ENCODE measurements at regions not wholly inside any gene's neighbourhood (a gene's known extent, or its start where the extent isn't known, plus 50 kb on each side); places are given as distances from the start of the nearest gene placed in this dataset.

DNA sequence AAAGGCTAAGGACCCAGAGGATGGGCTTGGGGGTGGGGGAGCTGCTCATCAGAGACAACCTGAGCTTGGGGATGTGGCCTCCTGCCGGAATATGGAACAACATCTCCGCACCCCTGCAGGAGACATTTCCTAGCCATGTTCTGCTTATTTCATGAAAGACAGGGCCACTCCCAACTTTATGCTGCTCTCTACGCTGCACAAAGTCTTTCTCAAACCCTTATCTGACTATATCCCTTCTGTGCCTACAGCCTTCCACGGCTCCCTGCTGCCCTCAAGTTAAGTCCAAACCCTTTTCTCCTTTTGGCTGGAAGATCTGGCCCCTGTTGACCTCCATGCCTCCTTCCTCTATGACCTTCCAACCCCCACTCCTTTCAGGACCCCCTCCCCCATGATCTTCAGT lies 562.0 kb downstream of the MN1 start:
- TF ChIP-seq, protein P1, sequence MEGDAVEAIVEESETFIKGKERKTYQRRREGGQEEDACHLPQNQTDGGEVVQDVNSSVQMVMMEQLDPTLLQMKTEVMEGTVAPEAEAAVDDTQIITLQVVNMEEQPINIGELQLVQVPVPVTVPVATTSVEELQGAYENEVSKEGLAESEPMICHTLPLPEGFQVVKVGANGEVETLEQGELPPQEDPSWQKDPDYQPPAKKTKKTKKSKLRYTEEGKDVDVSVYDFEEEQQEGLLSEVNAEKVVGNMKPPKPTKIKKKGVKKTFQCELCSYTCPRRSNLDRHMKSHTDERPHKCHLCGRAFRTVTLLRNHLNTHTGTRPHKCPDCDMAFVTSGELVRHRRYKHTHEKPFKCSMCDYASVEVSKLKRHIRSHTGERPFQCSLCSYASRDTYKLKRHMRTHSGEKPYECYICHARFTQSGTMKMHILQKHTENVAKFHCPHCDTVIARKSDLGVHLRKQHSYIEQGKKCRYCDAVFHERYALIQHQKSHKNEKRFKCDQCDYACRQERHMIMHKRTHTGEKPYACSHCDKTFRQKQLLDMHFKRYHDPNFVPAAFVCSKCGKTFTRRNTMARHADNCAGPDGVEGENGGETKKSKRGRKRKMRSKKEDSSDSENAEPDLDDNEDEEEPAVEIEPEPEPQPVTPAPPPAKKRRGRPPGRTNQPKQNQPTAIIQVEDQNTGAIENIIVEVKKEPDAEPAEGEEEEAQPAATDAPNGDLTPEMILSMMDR (IDR thresholded peaks at IDR 0.05; ENCODE audit: insufficient read depth, low read depth, low read length), result no peak
- no peak for TF ChIP-seq EZH2 (IDR thresholded peaks at IDR 0.05; ENCODE audit: insufficient read depth, low read length)

Measured in astrocyte (in vitro differentiated cells and primary cell).